H1 (cell line): ENCODE measurements at regions not wholly inside any gene's neighbourhood (a gene's known extent, or its start where the extent isn't known, plus 50 kb on each side); places are given as distances from the start of the nearest gene placed in this dataset.

Experiments used
- CTCF ChIA-PET: fragments of 300-600 bp; sonication (Branson Sonifier 250); formaldehyde crosslinking; loops from one replicate; lab custom pipeline; 2021; ENCODE audit not compliant: partially characterized antibody; lab: Charles Lee
- POLR2A ChIA-PET: fragments of 300-600 bp; sonication (Branson Sonifier 250); formaldehyde crosslinking; loops from one replicate; lab custom pipeline; 2021; ENCODE audit warnings: inconsistent platforms; ENCODE audit not compliant: partially characterized antibody; lab: Charles Lee
- DNase-seq, 2 experiments: peaks; one replicate each; pipeline versions ENCODE4 v3.0.0 to v3.0.0-alpha.2; 2010 to 2022; ENCODE audit warnings: low spot score in 2 of 2, low read depth in 1 of 2, mixed read lengths in 1 of 2
- FAIRE-seq: peaks from 2 replicates; lab custom pipeline; 2011; peaks lifted over from hg19 to GRCh38; lab: Jason Lieb, UNC
- H2AFZ ChIP-seq: 2 replicates; pipeline ENCODE4 v1.8.1; 2012; ENCODE audit warnings: low read length, inconsistent platforms
- H2AK5ac ChIP-seq: 2 replicates; pipeline ENCODE4 v1.6.1; 2013; ENCODE audit warnings: low read depth, low read length
- H2BK120ac ChIP-seq: replicated peaks from 2 replicates; pipeline ENCODE3; 2013; ENCODE audit warnings: low read depth, low read length, inconsistent platforms
- H2BK12ac ChIP-seq: 2 replicates; pipeline ENCODE4 v1.6.1; 2013; ENCODE audit warnings: low read depth, low read length
- H2BK15ac ChIP-seq: 2 replicates; pipeline ENCODE4 v1.6.1; 2013; ENCODE audit warnings: low read length
- H2BK20ac ChIP-seq: 2 replicates; pipeline ENCODE4 v1.6.1; 2013; ENCODE audit warnings: low read length
- H2BK5ac ChIP-seq: 2 replicates; pipeline ENCODE4 v1.6.1; 2013; ENCODE audit warnings: low read depth, low read length
- H3K14ac ChIP-seq: 2 replicates; pipeline ENCODE4 v1.6.1; 2013; ENCODE audit warnings: inconsistent platforms; ENCODE audit not compliant: insufficient read length
- H3K18ac ChIP-seq: 2 replicates; pipeline ENCODE4 v1.6.1; 2013; ENCODE audit warnings: low read length; ENCODE audit errors: extremely low read depth
- H3K23ac ChIP-seq: 2 replicates; pipeline ENCODE4 v1.6.1; 2013; ENCODE audit warnings: inconsistent platforms; ENCODE audit not compliant: insufficient read length
- H3K23me2 ChIP-seq: 2 replicates; pipeline ENCODE4 v1.6.1; 2013; ENCODE audit warnings: low read depth, low read length
- H3K27ac ChIP-seq: 2 replicates; pipeline ENCODE4 v1.6.1; 2011; ENCODE audit warnings: low read depth, low read length, inconsistent platforms
- H3K27me3 ChIP-seq, 4 experiments: replicated peaks in 1 of 4; 1 replicate in 1 of 4; 2 replicates in 3 of 4; pipeline versions ENCODE4 v1.6.1 to v1.8.1; 2011 to 2013; ENCODE audit warnings: low read length in 3 of 4, mild to moderate bottlenecking in 3 of 4, inconsistent platforms in 2 of 4, mixed read lengths in 2 of 4, moderate library complexity in 1 of 4; ENCODE audit not compliant: control insufficient read depth in 3 of 4, insufficient read depth in 3 of 4; ENCODE audit errors: extremely low read depth in 1 of 4
- H3K36me3 ChIP-seq, 4 experiments: 2 replicates each; pipeline versions ENCODE4 v1.6.1 to v1.8.1; 2011 to 2013; ENCODE audit warnings: mild to moderate bottlenecking in 4 of 4, low read length in 3 of 4, moderate library complexity in 2 of 4, control low read depth in 1 of 4, inconsistent platforms in 1 of 4; ENCODE audit not compliant: insufficient read depth in 4 of 4, control insufficient read depth in 2 of 4
- H3K4ac ChIP-seq: replicated peaks from 2 replicates; pipeline ENCODE3; 2013; ENCODE audit warnings: low read length, low read depth, mixed read lengths, inconsistent platforms; ENCODE audit not compliant: insufficient read length
- H3K4me1 ChIP-seq, 4 experiments: replicated peaks in 1 of 4; 1 replicate in 1 of 4; 2 replicates in 3 of 4; pipeline versions ENCODE4 v1.6.1 to v1.8.1; 2011 to 2013; ENCODE audit warnings: low read length in 3 of 4, inconsistent platforms in 2 of 4, mixed read lengths in 1 of 4; ENCODE audit not compliant: insufficient read depth in 4 of 4, control insufficient read depth in 3 of 4
- H3K4me2 ChIP-seq, 2 experiments: 2 replicates each; pipeline versions ENCODE4 v1.6.1 to v1.8.1; 2011 to 2013; ENCODE audit warnings: low read depth in 2 of 2, low read length in 2 of 2, control low read depth in 1 of 2, inconsistent platforms in 1 of 2, mild to moderate bottlenecking in 1 of 2; ENCODE audit not compliant: insufficient read depth in 1 of 2
- H3K4me3 ChIP-seq, 4 experiments: fragments of 200-600, 300-600 bp in 1 of 4; sonication (generic), shearing (Covaris generic), sonication (Bioruptor Twin) in 1 of 4; 2 replicates each; pipeline versions ENCODE4 v1.5.1 to v1.8.1; 2011 to 2016; ENCODE audit warnings: low read length in 4 of 4, low read depth in 3 of 4, control low read depth in 2 of 4, inconsistent platforms in 2 of 4, mild to moderate bottlenecking in 2 of 4, mixed read lengths in 1 of 4, moderate library complexity in 1 of 4; ENCODE audit not compliant: insufficient read depth in 2 of 4; ENCODE audit errors: extremely low read depth in 1 of 4
- H3K56ac ChIP-seq: replicated peaks from 2 replicates; pipeline ENCODE3; 2013; ENCODE audit warnings: low read depth, mild to moderate bottlenecking, mixed read lengths, low read length, inconsistent platforms; ENCODE audit not compliant: insufficient read length
- H3K79me1 ChIP-seq: 2 replicates; pipeline ENCODE4 v1.6.1; 2013; ENCODE audit warnings: low read depth, low read length, control low read depth
- H3K79me2 ChIP-seq, 2 experiments: 2 replicates each; pipeline versions ENCODE4 v1.6.1 to v1.8.1; 2012 to 2013; ENCODE audit warnings: low read length in 2 of 2, mild to moderate bottlenecking in 2 of 2, inconsistent platforms in 1 of 2; ENCODE audit not compliant: insufficient read depth in 2 of 2, control insufficient read depth in 1 of 2
- H3K9ac ChIP-seq, 4 experiments: replicated peaks in 1 of 4; 1 replicate in 1 of 4; 2 replicates in 3 of 4; pipeline versions ENCODE4 v1.6.1 to v1.8.1; 2011 to 2013; ENCODE audit warnings: low read depth in 3 of 4, low read length in 3 of 4, control low read depth in 2 of 4, mild to moderate bottlenecking in 2 of 4, moderate library complexity in 2 of 4, inconsistent platforms in 1 of 4; ENCODE audit errors: extremely low read depth in 1 of 4
- H3K9me3 ChIP-seq, 2 experiments: 2 replicates each; pipeline versions ENCODE4 v1.6.1 to v1.8.1; 2012 to 2013; ENCODE audit warnings: mild to moderate bottlenecking in 2 of 2, moderate library complexity in 2 of 2, control low read depth in 1 of 2, inconsistent platforms in 1 of 2, low read depth in 1 of 2, low read length in 1 of 2, mixed read lengths in 1 of 2; ENCODE audit not compliant: insufficient read depth in 2 of 2
- H4K20me1 ChIP-seq, 2 experiments: replicated peaks in 1 of 2; 2 replicates each; pipeline versions ENCODE3 to v1.8.1; 2011 to 2013; ENCODE audit warnings: inconsistent platforms in 2 of 2, low read length in 2 of 2, mild to moderate bottlenecking in 1 of 2; ENCODE audit not compliant: insufficient read depth in 2 of 2, control insufficient read depth in 1 of 2
- H4K5ac ChIP-seq: 2 replicates; pipeline ENCODE4 v1.6.1; 2013; ENCODE audit warnings: low read length, low read depth, mixed read lengths, inconsistent platforms; ENCODE audit not compliant: insufficient read length
- H4K8ac ChIP-seq: 2 replicates; pipeline ENCODE4 v1.8.0; 2013; ENCODE audit warnings: mild to moderate bottlenecking, moderate library complexity, low read length, inconsistent platforms; ENCODE audit not compliant: insufficient read depth; ENCODE audit errors: extremely low read depth
- H4K91ac ChIP-seq: replicated peaks from 2 replicates; pipeline ENCODE3; 2013; ENCODE audit warnings: low read length, mixed read lengths, inconsistent platforms; ENCODE audit not compliant: insufficient read length
- ATF2 ChIP-seq: IDR thresholded peaks from 2 replicates; pipeline ENCODE4 v1.6.1; 2012; ENCODE audit warnings: low read length, inconsistent platforms
- CBX5 ChIP-seq: fragments of 300-800, 300-1000 bp; sonication (generic); IDR thresholded peaks from 2 replicates; pipeline ENCODE4 v1.7.1; 2016; ENCODE audit warnings: antibody characterized with exemption, low read length, low read depth
- CTBP2 ChIP-seq: IDR thresholded peaks from 2 replicates; pipeline ENCODE4 v1.7.0; 2011; ENCODE audit warnings: borderline replicate concordance, mild to moderate bottlenecking, moderate library complexity, mixed read lengths, low read length; ENCODE audit not compliant: insufficient read depth, insufficient read length
- EZH2 ChIP-seq: fragments of 200-600 bp; sonication (generic); IDR thresholded peaks from 2 replicates; pipeline ENCODE4 v1.7.1; 2012; ENCODE audit warnings: low read depth, mild to moderate bottlenecking, moderate library complexity, low read length, inconsistent platforms; ENCODE audit not compliant: severe bottlenecking
- GABPA ChIP-seq: IDR thresholded peaks from 2 replicates; pipeline ENCODE4 v1.6.1; 2011; ENCODE audit warnings: mild to moderate bottlenecking, low read length, moderate library complexity, borderline replicate concordance; ENCODE audit not compliant: insufficient read depth
- JUN ChIP-seq: IDR thresholded peaks from 2 replicates; pipeline ENCODE4 v1.6.1; 2011; ENCODE audit warnings: low read depth, mild to moderate bottlenecking, improper control_type of control experiment, low read length
- NRF1 ChIP-seq: IDR thresholded peaks from 2 replicates; pipeline ENCODE4 v1.6.1; 2011; ENCODE audit warnings: mild to moderate bottlenecking, low read depth, low read length, improper control_type of control experiment
- POLR2A ChIP-seq, 2 experiments: IDR thresholded peaks; 1 replicate in 1 of 2; 2 replicates in 1 of 2; pipeline ENCODE4 v1.6.1; 2011; ENCODE audit warnings: low read depth in 2 of 2, low read length in 2 of 2, mild to moderate bottlenecking in 2 of 2; ENCODE audit errors: control extremely low read depth in 1 of 2
- SRF ChIP-seq: IDR thresholded peaks from 2 replicates; pipeline ENCODE4 v1.6.1; 2011; ENCODE audit warnings: mild to moderate bottlenecking, low read depth, low read length, moderate library complexity
- SUZ12 ChIP-seq: fragments of 200-600 bp; sonication (generic); IDR thresholded peaks from 2 replicates; pipeline ENCODE4 v1.6.1; 2012; ENCODE audit warnings: mild to moderate bottlenecking, inconsistent platforms, low read length, moderate library complexity, mixed read lengths
- TAF1 ChIP-seq: IDR thresholded peaks from 2 replicates; pipeline ENCODE4 v1.6.1; 2011; ENCODE audit warnings: mild to moderate bottlenecking, low read depth, low read length
- TAF7 ChIP-seq: optimal IDR thresholded peaks from 2 replicates; pipeline ENCODE3; 2011; ENCODE audit warnings: low read depth, mild to moderate bottlenecking, inconsistent platforms, low read length, moderate library complexity, borderline replicate concordance
- WGBS, 2 experiments: shearing (Covaris generic) in 1 of 2; methylation state at CpG; one replicate each; pipeline versions ENCODE4 v1.1.6 to v1.1.7; 2013 to 2015; ENCODE audit warnings: low lambda C conversion rate in 2 of 2, mixed read lengths in 2 of 2, inconsistent platforms in 1 of 2, low coverage in 1 of 2, missing lambda C conversion rate in 1 of 2; ENCODE audit not compliant: insufficient replicate concordance in 2 of 2, insufficient coverage in 1 of 2, insufficient read length in 1 of 2; ENCODE audit errors: extremely low coverage in 1 of 2, missing lambda C conversion rate in 1 of 2; 5-methylcytosine and 5-hydroxymethylcytosine counted together

- H3K4me1 ChIP-seq: no peaks in the 10 kb centered on the region
- no peak for FAIRE-seq
- ChIA-PET POLR2A (no interaction called here), CTCF (interaction anchor here (1.4 kb wide), 1 partner anchor 11 kb away, joined by 3 read pairs; no protein-coding TSS in a partner anchor)
- no peak overlapping the region for H3K9ac ChIP-seq
- peaks cover 5 to 8% of the 10 kb centered on the region in 2 experiments; a peak in 2 of 4 replicates for H3K9me3 ChIP-seq
- H3K14ac ChIP-seq: no peak overlapping the region
- no peak overlapping the region for H2BK5ac ChIP-seq
- H3K18ac ChIP-seq: no peak overlapping the region
- no peak overlapping the region for H2BK20ac ChIP-seq
- 96% methylated on average over 9 of the region's 9 CpGs; no CpG with 5 or more reads in 1 of the 2 experiments for WGBS, 2 experiments
- no peak overlapping the region for H2BK15ac ChIP-seq
- no peak overlapping the region for H3K4ac ChIP-seq
- H3K23me2 ChIP-seq: no peaks in the 10 kb centered on the region
- H3K23ac ChIP-seq: no peak overlapping the region
- H2AK5ac ChIP-seq: no peak overlapping the region
- no peak overlapping the region for H2BK12ac ChIP-seq
- no peak overlapping the region for H4K5ac ChIP-seq
- no peaks in the 10 kb centered on the region for H3K79me1 ChIP-seq
- no peak for DNase-seq
- H3K27ac ChIP-seq: no peak overlapping the region
- H3K4me2 ChIP-seq: no peak overlapping the region
- H4K20me1 ChIP-seq: no peaks in the 10 kb centered on the region
- no peaks in the 10 kb centered on the region for H3K79me2 ChIP-seq
- no peak overlapping the region for H2BK120ac ChIP-seq
- no peak overlapping the region for H3K4me3 ChIP-seq
- no peak overlapping the region for H2AFZ ChIP-seq
- H3K27me3 ChIP-seq: peaks cover 0 to 2% (median 0%) of the 10 kb centered on the region in 4 experiments; a peak in 1 of 7 replicates
- no peak overlapping the region for H3K56ac ChIP-seq
- no peak for TF ChIP-seq TAF1
- no peak for TF ChIP-seq SUZ12
- TF ChIP-seq CTBP2: no peak
- no peak for TF ChIP-seq GABPA
- no peak for TF ChIP-seq ATF2
- TF ChIP-seq TAF7: no peak
- TF ChIP-seq JUN: no peak
- TF ChIP-seq POLR2A (IDR thresholded peaks at IDR 0.05; ENCODE audit: control extremely low read depth in 1 of 2, low read depth in 2 of 2, low read length in 2 of 2): no peak
- no peak for TF ChIP-seq SRF
- no peak for TF ChIP-seq EZH2
- TF ChIP-seq CBX5: no peak
- TF ChIP-seq NRF1: no peak
- TF ChIP-seq, all 59 proteins: peak for 0
- Histone ChIP-seq H4K91ac (no peak overlapping the region), H3K36me3 (no peaks in the 10 kb centered on the region), H4K8ac (no peak overlapping the region)
Measured at GRCh38 chr15:69703532-69704187, 251.0 kb downstream of the RPLP1 start.
